Neural cell (in vitro differentiated cells): ENCODE measurements at regions not wholly inside any gene's neighbourhood (a gene's known extent, or its start where the extent isn't known, plus 50 kb on each side); places are given as distances from the start of the nearest gene placed in this dataset.

ENCODE experiments used
- SMC3 ChIP-seq: fragments of 450-650 bp; conservative IDR thresholded peaks from 2 replicates; pipeline ENCODE4 v1.6.1; 2014; ENCODE audit warnings: antibody characterized with exemption, mild to moderate bottlenecking, moderate library complexity; ENCODE audit not compliant: poor library complexity
- TF ChIP-seq, protein P1 (sequence below): fragments of 450-650 bp; IDR thresholded peaks from 2 replicates; pipeline ENCODE4 v1.5.1; 2014; ENCODE audit warnings: antibody characterized with exemption, mild to moderate bottlenecking, moderate library complexity; ENCODE audit not compliant: poor library complexity, severe bottlenecking
- TF ChIP-seq, protein P2 (sequence below): IDR thresholded peaks from 2 replicates; pipeline ENCODE4 v1.6.1; 2012; ENCODE audit warnings: borderline replicate concordance

DNA sequence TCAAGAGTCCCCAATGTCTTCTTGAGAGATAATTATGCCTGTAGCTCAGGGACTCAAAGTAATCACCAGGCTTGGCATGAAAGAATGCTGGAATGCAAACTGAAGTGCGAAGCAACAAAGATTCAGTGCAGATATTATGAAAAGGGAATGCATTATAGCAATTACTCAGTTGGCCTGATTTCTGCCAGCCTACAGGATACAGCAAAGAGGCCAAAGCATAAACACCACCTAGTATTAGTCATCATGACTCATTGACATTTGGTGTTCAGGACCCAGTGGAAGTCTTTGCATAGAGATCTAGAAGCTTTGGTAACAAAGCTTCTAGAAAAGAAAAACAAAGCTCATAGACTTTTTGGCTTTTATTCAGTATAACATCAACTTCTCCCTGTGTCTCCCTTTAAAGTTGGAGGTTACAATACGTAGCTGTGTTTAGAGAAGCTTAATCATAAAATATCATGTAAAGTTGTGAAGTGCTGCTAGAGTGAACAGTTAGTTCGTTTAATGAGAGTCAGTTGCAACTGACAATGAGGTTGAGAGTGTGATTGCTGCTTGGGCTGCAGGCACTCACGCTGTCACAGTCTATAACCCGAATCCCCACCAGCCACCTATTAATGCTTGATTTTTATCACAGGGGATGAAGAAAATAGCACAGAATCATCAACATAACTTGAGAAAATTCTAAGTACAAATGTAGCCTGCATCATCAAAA lies 932.7 kb downstream of the TFAP2A start:
- TF ChIP-seq, protein P1, sequence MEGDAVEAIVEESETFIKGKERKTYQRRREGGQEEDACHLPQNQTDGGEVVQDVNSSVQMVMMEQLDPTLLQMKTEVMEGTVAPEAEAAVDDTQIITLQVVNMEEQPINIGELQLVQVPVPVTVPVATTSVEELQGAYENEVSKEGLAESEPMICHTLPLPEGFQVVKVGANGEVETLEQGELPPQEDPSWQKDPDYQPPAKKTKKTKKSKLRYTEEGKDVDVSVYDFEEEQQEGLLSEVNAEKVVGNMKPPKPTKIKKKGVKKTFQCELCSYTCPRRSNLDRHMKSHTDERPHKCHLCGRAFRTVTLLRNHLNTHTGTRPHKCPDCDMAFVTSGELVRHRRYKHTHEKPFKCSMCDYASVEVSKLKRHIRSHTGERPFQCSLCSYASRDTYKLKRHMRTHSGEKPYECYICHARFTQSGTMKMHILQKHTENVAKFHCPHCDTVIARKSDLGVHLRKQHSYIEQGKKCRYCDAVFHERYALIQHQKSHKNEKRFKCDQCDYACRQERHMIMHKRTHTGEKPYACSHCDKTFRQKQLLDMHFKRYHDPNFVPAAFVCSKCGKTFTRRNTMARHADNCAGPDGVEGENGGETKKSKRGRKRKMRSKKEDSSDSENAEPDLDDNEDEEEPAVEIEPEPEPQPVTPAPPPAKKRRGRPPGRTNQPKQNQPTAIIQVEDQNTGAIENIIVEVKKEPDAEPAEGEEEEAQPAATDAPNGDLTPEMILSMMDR, result no peak
- TF ChIP-seq SMC3, result no peak
- TF ChIP-seq, protein P2, sequence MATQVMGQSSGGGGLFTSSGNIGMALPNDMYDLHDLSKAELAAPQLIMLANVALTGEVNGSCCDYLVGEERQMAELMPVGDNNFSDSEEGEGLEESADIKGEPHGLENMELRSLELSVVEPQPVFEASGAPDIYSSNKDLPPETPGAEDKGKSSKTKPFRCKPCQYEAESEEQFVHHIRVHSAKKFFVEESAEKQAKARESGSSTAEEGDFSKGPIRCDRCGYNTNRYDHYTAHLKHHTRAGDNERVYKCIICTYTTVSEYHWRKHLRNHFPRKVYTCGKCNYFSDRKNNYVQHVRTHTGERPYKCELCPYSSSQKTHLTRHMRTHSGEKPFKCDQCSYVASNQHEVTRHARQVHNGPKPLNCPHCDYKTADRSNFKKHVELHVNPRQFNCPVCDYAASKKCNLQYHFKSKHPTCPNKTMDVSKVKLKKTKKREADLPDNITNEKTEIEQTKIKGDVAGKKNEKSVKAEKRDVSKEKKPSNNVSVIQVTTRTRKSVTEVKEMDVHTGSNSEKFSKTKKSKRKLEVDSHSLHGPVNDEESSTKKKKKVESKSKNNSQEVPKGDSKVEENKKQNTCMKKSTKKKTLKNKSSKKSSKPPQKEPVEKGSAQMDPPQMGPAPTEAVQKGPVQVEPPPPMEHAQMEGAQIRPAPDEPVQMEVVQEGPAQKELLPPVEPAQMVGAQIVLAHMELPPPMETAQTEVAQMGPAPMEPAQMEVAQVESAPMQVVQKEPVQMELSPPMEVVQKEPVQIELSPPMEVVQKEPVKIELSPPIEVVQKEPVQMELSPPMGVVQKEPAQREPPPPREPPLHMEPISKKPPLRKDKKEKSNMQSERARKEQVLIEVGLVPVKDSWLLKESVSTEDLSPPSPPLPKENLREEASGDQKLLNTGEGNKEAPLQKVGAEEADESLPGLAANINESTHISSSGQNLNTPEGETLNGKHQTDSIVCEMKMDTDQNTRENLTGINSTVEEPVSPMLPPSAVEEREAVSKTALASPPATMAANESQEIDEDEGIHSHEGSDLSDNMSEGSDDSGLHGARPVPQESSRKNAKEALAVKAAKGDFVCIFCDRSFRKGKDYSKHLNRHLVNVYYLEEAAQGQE, result no peak
